ENCODE measurements at regions not wholly inside any gene's neighbourhood (a gene's known extent, or its start where the extent isn't known, plus 50 kb on each side); places are given as distances from the start of the nearest gene placed in this dataset.

DNA sequence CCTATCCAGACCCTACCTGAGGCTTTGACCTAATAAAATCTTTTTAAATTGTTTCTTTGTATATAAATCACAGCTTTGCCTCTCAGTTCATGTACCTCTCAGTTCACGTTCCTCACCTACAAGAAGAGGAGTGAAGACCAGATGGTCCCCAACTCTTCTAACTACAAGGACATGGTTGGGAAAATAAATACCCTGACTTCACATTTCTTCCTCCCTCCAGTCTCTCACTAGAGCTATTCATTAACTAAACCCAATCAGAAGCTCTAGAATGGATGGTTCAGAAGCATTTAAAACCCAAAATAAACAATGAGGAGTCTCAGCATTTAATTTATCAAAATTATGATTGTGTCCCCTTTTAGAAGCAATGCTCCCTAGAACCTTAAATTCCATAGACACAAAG lies 97.3 kb upstream of the AGTR1 start:
- TF ChIP-seq CTCF (conservative IDR thresholded peaks at IDR 0.05; ENCODE audit: low read depth, low read length), result no peak
- no peak for TF ChIP-seq EZH2 (IDR thresholded peaks at IDR 0.05; ENCODE audit: borderline replicate concordance, low read depth, low read length, poor library complexity, severe bottlenecking)

Data from A673 (cell line).